ENCODE measurements at regions not wholly inside any gene's neighbourhood (a gene's known extent, or its start where the extent isn't known, plus 50 kb on each side); places are given as distances from the start of the nearest gene placed in this dataset.
A peak's percentile ranks its signal among the peaks of the same experiment; 100 is the strongest.

DNA sequence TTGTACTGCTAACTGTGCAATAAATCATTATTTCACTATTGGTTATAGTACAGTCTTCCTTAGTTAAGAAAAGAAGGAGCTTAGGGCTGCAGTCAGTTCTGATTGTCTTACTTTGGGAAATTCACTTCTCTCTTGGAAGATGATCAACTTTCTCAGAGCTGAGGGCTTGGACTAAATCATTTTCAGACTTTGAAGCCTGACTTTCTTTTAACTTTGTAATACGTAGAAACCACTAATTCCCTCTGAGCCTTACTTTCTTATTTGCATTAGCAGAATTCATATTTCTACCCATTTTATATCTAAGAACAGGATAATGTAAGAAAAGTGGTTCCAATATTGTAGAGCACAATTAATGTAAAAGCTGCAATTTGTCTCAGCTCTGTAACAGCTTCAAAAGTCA is 386.4 kb downstream of the TRIB2 start:
- DNase-seq (ENCODE audit: low spot score): no peak

DNA sequence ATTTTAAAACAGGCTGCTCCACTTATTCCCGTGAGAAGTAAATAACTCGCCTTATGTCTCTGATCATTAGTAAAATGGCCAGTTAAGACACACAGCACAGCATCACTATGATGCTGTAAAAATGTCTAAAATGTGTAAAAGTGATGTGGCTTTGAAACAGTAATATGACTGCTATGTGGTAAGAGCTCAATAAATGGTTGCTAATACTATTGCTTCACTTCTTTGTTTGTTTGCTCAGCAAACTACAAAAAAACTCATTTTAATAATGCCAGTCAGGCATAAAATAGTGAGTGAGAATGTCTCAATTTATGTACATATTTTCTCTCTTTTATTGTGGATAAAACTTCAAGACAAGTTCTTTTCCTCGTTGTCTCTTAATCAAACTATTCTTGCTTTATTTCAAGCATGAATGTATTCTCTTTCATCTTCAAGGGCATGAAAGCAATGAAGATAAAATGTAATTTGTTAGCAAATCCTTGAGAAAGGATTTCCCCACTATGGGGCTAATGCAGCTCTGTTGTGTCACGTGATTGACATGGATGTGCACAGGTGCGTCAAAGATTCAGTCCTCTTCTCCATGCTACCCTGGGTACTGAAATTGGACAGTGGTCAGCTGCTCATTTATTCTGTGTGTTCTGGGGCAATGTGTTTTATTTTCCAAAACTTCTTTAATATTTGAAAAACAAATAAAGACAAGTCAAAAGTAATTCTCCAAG is 387.2 kb downstream of the TRIB2 start:
- no peak for DNase-seq (ENCODE audit: low spot score)

DNA sequence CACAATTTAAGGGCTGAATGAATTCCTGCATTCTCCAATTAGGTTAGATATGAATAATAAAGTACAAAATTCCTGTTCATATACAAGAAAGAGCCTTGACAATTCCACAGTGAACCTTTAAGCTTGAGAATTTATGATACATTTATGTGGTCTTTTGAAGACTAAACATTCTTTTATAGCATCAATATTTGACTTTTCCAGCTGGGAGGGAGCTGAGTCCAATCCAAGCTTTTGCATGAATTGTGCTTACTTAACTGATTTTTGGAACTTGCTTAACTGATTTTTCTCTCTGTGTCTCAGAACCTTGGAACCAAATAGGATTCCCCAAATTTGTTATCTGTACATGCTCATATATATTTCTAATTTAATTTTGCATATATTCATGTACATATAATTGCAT is 388.0 kb downstream of the TRIB2 start:
- no peak for DNase-seq (ENCODE audit: low spot score)

DNA sequence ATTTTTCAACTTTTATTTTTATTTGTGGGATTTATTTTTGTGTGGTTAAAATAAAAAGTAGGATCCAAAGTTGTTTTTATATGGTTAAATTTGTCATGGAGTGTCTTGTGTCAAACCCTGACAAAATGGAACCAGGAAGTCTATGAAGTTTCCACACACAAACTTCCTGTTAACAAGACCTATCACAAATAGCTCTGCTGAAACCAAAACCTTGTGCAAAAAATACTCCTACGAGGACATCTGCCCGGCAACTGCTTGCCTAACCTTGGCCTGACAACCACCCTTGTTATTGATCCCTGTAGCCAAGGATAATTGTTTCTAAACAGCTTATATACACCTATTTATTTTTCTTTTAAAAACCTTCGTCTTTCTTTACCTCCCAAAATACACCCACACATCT is 389.6 kb downstream of the TRIB2 start:
- DNase-seq (ENCODE audit: low spot score): no peak

DNA sequence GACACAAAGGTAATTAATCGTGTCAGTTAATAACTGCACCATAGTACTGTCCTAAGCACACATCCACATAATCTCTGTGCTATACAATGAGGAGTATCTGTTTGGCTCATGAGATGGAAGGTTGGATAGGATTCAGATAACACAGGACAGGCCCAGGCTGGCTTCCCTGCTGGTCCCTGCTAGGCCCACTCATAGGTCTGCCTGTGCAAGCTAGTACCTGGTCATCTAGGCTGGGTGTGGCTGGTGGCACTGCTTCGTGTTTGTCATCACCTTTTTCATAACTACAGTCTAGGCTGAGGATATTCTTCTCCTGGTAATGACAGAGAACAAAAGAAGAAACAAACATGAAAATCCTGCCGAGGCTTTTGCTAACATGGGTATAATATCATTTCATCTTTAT is 392.8 kb downstream of the TRIB2 start:
- DNase-seq (ENCODE audit: low spot score): no peak

DNA sequence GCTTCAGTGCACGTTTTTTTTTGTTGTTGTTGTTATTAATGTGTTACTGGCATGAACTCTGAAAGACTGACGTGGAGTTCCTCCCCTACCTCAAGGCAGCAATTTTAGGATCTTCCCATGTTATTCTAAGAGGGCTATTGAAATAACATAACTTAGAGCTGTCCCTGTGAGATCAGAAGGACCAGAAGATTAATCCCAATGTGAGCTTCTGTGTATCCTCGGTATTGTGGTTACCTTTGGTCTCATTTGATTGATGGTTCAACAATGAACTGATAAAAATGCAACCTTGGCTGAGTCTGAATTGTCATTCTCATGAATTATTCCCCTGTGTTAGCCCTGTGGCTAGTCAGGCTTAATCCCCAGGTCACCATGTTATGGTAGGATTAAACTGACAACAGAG is 394.1 kb downstream of the TRIB2 start:
- DNase-seq (ENCODE audit: low spot score): no peak

DNA sequence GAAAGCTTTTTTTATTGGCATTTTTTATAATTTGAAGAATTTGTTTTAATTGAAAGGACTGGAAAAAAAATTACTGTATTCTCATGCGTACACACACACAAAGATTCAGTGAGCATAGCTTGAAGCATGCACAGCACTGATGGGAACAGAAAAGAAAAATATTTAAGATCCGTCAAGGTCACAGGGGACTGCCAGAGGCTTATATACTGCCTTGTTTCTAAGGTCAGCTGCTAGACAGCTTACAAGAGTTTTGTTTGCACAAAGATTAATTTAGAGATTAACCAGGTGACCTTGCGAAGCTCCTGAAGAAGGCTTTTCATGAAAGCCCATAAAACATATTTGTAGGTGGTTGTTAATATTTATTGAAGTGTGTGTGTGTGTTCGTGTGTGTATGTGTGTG is 396.3 kb downstream of the TRIB2 start:
- no peak for DNase-seq (ENCODE audit: low spot score)

DNA sequence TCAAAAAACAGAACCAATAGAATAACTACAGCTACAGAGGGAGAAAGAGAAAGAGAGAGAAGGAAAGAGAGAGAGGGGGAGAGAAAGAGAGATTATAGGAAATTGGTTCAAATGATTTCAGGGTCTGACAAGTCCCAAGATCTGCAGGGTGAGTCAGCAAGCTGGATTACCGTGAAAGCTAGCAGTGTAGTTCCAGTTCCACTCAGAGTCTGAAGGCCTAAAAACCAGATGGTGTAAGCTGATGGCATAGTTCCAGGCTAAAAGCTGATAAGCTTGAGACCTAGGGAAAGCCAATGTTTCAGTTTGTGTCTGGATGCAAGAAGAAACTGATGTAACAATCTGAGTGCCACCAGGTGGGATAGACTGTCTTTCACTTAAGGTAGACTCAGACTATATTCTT is 397.7 kb downstream of the TRIB2 start:
- no peak for DNase-seq (ENCODE audit: low spot score)

DNA sequence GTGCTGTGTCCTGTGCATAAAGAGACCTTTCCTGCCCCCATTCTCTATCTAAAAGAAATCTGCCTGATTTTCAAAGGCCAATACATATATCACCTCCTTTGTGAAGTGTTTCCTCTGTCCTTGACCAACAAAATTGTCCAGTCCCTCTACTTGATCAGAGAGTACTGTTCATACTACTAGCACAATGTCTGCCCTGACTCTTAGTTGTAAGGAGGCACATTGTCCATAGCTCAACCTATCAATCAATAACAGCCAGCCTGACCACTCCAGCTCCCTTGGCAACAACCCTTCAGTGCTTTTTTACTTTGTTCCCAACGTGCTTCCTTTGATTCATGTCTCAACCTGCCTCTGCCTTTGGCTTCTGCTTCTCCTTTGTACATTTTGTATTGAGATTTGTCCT is 398.9 kb downstream of the TRIB2 start:
- DNase-seq (ENCODE audit: low spot score): no peak

DNA sequence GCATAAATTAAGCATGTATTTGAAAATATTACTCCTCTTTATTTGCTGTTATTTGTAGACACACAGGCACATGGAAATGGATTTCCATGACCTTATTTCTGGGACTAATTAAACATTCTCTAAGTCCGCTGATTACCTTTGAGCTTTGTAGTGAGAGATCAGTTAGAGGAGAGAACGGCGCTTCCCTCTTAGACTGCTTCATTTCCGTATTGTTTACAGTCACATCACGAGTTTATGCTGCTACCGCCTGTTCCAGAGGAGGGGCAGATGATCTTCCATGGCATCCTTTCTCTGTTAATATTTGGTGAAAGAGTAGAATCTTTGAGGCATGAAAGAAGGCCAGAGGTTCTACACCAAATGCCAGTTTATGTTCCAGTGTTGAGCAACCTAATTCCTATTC is 404.4 kb downstream of the TRIB2 start:
- no peak for DNase-seq (ENCODE audit: low spot score)

DNA sequence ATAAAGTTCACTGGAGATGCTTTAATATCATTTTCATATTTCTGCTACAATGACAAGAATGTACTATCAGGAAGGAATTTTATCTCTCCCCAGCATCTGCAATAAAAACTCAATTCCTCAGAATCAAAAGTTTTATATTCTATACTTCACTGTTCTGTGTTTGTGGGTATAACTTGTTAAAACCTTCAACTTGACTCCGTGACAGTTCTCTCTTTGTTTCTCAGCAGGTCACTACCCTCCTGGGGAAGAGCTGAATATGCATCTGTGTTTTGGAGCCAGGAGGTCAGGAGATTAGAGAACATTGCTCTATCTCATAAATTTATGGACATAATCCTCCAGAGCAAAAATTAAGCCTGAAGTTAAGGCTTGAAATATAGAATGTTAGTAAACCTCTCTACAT is 411.4 kb downstream of the TRIB2 start:
- no peak for DNase-seq (ENCODE audit: low spot score)

DNA sequence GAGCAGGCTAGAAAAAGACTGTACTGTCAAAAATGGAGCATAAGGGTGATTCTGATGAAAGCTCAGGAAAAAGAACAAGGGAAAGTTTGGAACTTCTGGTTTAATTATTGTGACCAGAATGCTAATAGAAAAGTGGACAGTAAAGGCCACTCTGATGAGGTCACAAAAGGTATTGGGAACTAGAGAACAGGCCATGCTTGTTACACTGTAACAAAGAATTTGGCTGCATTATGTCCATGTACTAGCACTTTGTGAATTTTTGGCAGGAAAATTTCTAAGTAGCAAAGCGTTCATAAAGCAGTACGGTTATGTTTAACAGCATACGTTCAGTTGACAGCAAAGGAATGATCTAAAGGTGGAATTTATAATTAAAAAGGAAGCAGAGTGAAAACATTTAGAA is 418.6 kb downstream of the TRIB2 start:
- DNase-seq (ENCODE audit: low spot score): no peak

DNA sequence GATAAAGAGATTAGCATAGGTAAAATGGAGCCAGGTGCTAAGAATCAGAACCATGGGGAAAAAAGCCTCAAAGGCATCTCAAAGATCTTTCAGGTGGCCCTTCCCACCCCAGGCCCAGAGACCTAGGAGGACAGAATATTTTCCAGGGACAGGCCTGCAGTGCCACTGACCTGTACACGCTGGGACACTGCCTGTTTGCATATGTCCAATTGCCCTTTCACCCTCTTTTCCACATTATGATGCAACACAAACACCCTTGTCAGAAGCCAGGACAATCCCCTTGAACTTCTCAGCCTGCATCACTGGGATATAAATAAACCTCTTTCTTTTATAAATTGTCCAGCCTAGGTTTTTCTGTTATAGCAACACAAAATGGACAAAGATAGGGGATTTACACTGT is 419.1 kb downstream of the TRIB2 start:
- DNase-seq (ENCODE audit: low spot score): no peak

DNA sequence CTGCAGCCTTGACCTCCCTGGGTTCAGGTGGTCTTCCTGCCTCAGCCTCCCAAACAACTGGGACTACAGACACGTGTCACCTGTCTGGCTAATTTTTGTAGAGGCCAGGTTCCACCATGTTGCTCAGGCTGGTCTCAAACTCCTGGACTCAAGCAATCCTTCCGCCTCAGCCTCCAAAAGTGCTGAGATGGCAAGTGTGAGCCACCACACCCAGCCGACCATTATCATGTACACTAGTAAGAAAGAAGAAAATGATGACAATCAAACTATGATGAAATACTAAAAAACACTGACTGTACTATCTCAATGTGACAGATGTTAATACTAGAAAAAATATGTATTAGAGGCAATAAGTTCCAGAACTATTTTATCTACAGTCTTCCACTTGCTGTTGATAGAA is 420.9 kb downstream of the TRIB2 start:
- DNase-seq (ENCODE audit: low spot score): no peak

DNA sequence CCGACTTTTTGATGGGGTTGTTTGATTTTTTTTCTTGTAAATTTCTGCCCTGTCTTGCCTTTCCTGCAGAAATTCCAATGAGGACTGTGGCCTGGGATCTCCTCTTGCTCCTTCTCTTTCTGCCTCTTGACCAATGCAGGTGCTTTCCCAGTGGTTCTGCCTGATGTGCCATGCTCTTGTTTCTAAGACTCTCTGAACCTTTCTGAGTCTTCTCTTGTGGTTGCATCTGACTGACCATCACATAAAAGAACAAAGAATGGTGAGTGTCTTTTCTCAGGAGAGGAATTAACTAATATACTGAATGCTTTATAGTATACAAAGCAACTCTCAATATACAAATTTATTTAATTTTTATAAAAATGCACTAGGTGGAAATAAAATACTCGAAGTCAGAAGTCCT is 424.6 kb downstream of the TRIB2 start:
- DNase-seq (ENCODE audit: low spot score): no peak

DNA sequence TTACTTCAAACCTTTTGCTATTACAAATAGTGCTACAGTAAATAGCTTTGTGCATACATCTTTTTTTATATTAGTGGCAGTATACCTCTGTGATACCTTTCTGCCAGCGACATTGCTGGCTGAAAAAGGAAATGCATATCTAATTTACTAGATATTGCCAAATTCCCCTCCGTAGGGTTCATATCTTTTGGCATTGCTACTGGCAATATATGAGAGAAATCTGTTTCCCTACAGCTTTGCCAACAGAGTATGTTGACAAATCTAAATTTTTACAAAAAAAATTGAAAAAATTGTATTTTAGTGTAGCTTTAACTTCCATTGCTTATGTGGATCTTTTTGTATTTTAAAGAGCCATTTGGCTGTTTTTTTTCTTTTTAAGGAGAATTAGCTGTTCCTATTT is 426.7 kb downstream of the TRIB2 start:
- DNase-seq (ENCODE audit: low spot score): no peak

DNA sequence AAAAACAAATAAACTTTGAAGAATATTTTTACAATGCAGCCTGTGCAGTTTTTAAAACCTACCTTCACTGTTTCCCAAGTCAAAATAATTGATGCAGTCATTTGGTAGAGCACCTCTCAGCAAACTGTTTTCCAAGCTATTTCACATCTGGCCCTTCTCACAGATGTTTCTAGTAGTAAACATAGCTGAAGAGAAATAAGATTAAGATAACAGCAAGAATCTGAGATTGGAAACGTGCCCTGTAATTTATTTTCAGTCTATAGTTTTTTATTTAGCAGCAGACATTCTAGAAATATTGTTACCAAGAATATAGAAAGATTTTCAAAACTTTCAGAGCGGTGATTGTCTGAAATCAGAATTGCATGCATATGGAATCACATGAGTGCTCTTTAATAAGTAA is 440.2 kb downstream of the TRIB2 start:
- no peak for DNase-seq (ENCODE audit: low spot score)

DNA sequence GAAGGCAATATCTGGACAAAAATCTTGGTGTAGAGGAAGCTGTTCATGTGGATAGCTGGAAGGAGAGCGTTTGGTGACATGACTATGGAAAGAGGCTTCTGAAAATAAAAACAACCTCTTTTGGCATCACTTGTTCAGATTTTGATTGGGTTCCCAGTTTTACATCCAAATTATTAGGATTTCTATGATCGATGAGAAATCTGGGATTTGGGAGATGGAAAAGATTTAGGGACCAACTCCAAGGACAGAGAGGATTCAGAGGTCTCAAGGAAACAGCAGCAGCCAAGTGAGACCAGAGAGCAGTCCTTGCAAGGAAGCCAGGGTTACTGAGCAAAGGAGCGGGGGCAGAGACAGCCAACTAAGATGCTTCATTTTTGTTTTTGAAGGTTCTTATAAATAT is 441.7 kb downstream of the TRIB2 start:
- DNase-seq (ENCODE audit: low spot score): no peak

DNA sequence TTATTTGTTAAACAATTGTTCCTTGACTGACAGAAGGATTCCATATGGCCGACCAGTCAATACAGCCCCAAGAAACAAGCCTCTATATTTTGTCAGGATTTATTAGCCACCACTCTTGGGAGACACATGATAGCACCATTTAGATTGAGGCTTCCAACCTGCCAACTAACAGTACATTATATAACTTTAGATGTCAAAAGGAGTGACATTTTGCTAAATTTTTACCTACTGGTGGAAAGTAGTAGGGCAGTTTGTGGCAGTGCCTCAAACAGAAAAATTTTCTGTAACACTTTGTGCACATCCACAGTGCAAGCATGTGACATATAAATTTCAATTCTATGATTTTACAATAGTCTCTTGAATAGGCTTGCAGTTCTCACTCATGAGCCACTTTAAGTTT is 464.0 kb downstream of the TRIB2 start:
- DNase-seq (ENCODE audit: low spot score): no peak

DNA sequence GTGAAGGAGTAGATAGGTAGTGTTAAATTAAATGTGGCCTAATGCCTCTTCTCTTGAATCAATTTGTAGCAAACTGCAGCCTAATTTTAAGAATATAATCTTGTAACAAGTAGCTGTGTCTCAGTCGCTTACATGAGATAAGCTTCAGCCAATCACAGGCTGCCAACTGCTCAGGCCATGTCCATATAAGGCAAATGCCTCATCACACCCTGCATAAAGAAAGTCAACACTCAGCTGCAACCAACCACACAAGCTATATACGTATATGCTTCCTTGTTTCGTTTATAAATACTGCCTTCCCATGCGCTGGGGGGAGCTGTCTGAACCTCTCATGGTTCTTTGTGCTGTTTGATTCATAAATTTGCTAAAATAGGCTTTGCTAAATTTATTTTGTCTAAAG is 476.3 kb downstream of the TRIB2 start:
- no peak for DNase-seq (ENCODE audit: low spot score)

DNA sequence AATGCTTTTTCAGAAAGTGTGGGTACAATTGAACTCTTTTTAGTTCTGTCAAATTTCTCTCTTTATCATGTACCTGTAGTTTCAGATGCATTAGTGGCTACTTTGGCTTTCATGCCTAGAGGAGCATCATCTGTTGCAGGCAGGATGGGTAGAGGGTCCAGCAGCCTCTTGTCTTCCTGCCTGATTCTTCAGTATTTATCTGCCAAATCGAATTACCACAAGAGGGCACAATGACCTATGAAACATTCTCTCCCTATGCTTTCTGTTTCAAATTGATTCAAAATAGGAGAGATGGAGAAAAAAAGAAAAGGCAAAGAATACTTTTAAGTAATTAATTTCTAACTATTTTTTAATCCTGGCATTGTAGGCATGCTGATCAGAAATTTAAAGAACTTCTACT is 477.2 kb downstream of the TRIB2 start:
- DNase-seq (ENCODE audit: low spot score): peak; percentile 19

DNA sequence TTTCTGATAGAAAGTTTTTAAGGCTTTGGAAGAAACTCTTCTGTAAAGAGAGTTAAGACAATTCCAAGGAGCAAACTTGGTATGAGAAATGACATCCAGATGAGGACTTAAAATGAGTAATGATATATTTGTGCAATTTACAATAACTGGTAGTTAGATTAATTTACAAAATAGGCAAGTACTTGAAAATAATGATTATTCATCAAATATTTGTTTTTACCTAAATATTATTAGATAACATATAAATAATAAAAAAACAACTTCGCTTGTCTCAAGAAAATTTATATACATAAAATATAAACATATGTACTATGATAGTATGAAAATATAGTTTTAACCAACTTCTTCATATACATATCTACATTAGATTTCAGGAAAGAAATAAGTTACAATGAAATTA is 478.5 kb downstream of the TRIB2 start:
- DNase-seq (ENCODE audit: low spot score): no peak

DNA sequence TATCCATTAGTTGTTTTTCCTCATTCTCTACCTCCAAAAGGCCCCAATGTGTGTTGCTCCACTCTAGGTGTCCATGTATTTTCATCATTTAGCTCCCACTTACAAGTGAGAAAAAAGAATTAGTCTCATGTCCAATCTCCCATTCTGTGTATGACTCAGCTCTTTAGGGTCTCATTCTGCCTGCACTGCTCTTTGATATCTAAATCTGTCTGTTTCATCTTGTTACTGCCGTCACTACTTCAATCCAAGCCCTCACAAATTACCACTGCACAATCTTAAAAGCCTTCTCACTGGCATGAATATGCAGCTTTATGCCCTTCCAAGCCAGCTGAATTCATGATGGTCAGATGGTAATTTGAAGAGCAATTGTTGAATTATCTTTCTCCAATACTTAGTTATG is 480.5 kb downstream of the TRIB2 start:
- DNase-seq (ENCODE audit: low spot score): no peak

DNA sequence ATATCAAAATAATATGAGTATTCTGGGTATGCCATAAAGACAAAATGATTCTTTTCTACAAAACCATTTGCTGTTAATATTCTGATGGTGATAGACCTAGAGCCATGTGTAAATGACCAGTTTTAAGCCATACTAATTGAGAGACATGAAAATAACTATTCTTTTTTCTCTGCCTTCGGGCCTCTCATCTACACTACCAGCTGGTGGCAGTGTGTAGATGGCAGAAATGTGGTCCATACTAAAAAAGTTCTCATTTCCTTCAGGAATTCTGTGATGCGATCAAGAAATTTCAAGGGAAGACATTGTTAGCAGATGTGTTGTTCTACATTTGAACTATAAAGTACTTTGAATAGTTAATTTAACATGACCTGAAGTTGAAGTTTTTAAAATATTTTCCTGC is 485.2 kb downstream of the TRIB2 start:
- no peak for DNase-seq (ENCODE audit: low spot score)

DNA sequence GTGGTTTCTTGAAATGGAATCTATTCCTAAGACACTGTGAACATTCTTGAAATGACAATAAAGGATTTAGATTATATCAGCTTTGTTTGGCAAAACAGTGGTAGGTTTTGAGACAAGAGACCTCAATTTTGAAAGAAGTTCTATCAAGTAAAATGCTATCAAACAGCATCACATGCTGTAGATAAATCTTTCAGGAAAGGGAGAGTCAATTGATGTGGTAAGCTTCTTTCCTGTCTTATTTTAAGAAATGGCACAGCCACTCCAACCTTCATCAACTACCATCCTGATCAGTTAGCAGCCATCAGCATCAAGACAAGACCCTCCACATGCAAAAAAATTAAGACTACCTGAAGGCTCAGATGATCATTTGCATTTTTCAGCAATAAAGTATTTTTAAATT is 495.4 kb downstream of the TRIB2 start:
- no peak for DNase-seq (ENCODE audit: low spot score)
